ENCODE measurements at regions not wholly inside any gene's neighbourhood (a gene's known extent, or its start where the extent isn't known, plus 50 kb on each side); places are given as distances from the start of the nearest gene placed in this dataset.

DNA sequence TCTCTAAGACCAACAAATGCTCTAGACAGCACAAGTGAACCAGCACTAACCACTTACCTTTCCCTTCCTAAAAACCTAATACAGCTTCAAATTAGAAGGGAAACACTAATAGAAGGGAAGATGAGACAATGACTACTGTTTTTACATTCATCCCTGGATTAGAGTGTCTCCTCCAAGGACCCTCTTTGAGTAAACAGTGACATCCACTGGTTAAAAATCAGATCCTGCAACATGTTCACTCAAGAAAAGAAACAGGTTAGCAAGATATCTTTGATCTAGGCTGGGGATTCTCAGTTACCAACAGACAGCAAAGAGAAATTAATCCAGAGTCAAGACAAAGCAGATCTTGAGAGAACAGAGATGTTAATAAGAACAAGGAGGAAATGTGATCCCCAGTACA lies 177.7 kb upstream of the GHITM start:
- DNase-seq (ENCODE audit: low read depth) = no peak
- no peak overlapping the region for H3K4me3 ChIP-seq (ENCODE audit: low read depth, low read length)
- TF ChIP-seq, protein P1, sequence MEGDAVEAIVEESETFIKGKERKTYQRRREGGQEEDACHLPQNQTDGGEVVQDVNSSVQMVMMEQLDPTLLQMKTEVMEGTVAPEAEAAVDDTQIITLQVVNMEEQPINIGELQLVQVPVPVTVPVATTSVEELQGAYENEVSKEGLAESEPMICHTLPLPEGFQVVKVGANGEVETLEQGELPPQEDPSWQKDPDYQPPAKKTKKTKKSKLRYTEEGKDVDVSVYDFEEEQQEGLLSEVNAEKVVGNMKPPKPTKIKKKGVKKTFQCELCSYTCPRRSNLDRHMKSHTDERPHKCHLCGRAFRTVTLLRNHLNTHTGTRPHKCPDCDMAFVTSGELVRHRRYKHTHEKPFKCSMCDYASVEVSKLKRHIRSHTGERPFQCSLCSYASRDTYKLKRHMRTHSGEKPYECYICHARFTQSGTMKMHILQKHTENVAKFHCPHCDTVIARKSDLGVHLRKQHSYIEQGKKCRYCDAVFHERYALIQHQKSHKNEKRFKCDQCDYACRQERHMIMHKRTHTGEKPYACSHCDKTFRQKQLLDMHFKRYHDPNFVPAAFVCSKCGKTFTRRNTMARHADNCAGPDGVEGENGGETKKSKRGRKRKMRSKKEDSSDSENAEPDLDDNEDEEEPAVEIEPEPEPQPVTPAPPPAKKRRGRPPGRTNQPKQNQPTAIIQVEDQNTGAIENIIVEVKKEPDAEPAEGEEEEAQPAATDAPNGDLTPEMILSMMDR (IDR thresholded peaks at IDR 0.05; ENCODE audit: insufficient read depth, low read length, poor library complexity, severe bottlenecking) = no peak
- no peaks in the 10 kb centered on the region for H3K36me3 ChIP-seq (ENCODE audit: control insufficient read depth, insufficient read depth, low read length)
- H3K27me3 ChIP-seq (ENCODE audit: control insufficient read depth, insufficient read depth, low read length) = no peaks in the 10 kb centered on the region

DNA sequence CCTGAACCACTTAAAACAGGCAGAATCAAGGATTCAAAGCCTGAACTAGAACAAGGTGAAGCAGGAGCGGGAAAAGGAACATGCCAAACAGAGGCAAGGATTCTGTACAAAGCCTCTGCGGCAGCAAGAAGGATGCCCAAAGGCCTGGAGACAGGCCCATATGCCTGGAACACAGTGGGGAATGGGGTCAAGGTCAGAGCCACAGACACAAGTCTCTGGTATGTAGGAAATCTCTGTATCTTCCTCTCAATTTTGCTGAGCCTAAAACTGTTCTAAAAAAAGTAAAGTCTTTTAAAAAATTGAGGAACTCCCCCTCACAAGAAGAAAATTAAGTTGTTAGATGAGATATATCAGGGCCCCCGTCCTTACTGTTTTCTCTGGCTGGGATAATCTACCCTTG lies 175.9 kb upstream of the GHITM start:
- H3K27me3 ChIP-seq (ENCODE audit: control insufficient read depth, insufficient read depth, low read length) = no peaks in the 10 kb centered on the region
- no peak for DNase-seq (ENCODE audit: low read depth)
- TF ChIP-seq, protein P1 (IDR thresholded peaks at IDR 0.05; ENCODE audit: insufficient read depth, low read length, poor library complexity, severe bottlenecking) = no peak
- H3K36me3 ChIP-seq (ENCODE audit: control insufficient read depth, insufficient read depth, low read length) = no peaks in the 10 kb centered on the region
- H3K4me3 ChIP-seq (ENCODE audit: low read depth, low read length) = no peak overlapping the region

DNA sequence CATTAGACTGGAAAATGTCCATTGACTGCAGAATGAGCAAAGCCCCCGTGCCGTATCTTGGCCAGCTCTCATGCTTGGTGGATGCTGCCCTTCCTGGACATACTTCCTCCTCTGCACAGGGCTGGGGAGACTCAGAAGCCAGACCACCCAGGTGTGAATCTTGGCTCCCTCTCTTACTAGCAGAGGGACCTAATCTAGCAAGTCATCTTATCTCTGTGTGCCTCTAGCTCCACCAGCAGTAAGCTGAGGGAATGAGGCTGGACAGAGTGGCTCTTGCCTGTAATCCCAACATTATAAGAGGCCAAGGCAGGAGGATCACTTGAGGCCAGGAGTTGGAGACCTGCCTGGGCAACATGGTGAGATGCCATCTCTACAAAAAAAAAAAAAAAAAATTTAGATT lies 173.8 kb upstream of the GHITM start:
- Histone ChIP-seq H3K27me3 (ENCODE audit: control insufficient read depth, insufficient read depth, low read length) (no peaks in the 10 kb centered on the region), H3K4me3 (ENCODE audit: low read depth, low read length) (no peak overlapping the region), H3K36me3 (ENCODE audit: control insufficient read depth, insufficient read depth, low read length) (no peaks in the 10 kb centered on the region)
- TF ChIP-seq, protein P1 (IDR thresholded peaks at IDR 0.05; ENCODE audit: insufficient read depth, low read length, poor library complexity, severe bottlenecking) = no peak
- DNase-seq (ENCODE audit: low read depth) = no peak

DNA sequence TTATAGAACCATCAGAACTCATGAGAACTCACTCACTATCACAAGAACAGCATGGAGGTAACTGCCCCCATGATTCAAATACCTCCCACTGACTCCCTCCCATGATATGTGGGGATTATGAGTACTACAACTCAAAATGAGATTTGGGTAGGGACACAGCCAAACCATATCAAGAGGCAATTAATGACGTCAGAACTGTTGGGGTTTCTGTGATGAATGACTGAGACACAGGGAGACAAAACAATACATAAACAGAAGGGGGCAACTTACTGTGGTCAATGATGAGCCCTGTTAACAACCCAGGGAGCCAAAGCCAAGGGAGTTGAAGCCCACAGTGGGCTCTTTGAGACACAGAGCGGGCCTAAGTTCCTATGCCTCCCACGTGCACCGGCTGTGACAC lies 171.3 kb upstream of the GHITM start:
- H3K36me3 ChIP-seq (ENCODE audit: control insufficient read depth, insufficient read depth, low read length) = no peaks in the 10 kb centered on the region
- TF ChIP-seq, protein P1 (IDR thresholded peaks at IDR 0.05; ENCODE audit: insufficient read depth, low read length, poor library complexity, severe bottlenecking) = no peak
- no peak for DNase-seq (ENCODE audit: low read depth)
- no peaks in the 10 kb centered on the region for H3K27me3 ChIP-seq (ENCODE audit: control insufficient read depth, insufficient read depth, low read length)
- no peak overlapping the region for H3K4me3 ChIP-seq (ENCODE audit: low read depth, low read length)

DNA sequence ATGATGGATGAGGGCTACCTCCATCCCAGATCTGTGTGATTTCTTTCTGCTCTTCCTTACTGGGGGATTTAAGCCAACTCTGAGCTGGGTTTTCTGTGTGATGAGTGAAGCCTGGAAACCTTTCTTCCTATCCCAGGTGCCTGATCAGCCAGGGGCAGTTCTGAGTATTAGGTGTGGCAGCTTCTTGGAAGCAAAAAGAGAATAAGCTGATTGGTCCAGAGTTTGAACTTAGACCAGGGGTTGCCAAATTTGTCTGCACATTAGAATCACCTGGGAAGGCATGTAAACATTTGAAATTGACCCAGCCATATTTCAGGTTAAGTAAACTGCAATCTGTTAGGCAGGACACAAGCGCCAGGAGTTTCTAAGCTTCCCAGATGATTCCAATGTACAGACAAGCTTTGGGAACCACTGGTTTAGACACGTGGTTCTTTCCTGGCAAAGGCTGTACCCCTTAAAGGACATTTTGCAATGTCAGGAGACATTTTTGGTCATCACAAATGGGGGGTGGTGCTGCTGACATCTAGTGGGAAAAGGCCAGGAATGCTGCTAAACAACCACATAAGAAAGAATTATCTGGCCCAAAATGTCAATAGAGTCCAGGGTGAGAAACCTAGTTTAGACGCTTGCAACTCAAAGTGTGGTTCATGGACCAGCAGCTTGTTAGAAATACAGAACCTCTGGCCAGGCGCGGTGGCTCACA lies 160.5 kb upstream of the GHITM start:
- Histone ChIP-seq H3K4me3 (ENCODE audit: low read depth, low read length) (no peak overlapping the region), H3K27me3 (ENCODE audit: control insufficient read depth, insufficient read depth, low read length) (no peaks in the 10 kb centered on the region), H3K36me3 (ENCODE audit: control insufficient read depth, insufficient read depth, low read length) (no peaks in the 10 kb centered on the region)
- no peak for DNase-seq (ENCODE audit: low read depth)
- TF ChIP-seq, protein P1 (IDR thresholded peaks at IDR 0.05; ENCODE audit: insufficient read depth, low read length, poor library complexity, severe bottlenecking) = no peak

DNA sequence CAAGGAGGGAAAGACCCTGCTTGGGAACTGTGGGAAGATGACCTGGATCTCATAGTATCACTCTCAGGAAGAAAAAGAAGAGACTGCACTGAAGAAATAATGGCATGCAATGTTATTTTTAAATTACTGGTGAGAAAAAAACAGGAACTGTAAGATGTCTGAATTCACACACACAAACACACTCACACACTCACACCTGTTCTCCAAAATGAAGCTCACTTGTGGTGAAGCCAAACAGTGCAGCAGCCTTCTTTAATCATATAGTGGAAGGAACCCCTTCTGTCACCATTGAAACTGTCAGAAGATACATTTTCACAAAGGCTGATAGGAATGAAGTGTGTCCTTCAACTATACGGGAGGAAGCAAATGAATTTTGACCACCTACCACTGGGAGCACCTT lies 156.5 kb upstream of the GHITM start:
- no peaks in the 10 kb centered on the region for H3K27me3 ChIP-seq (ENCODE audit: control insufficient read depth, insufficient read depth, low read length)
- no peaks in the 10 kb centered on the region for H3K36me3 ChIP-seq (ENCODE audit: control insufficient read depth, insufficient read depth, low read length)
- TF ChIP-seq, protein P1 (IDR thresholded peaks at IDR 0.05; ENCODE audit: insufficient read depth, low read length, poor library complexity, severe bottlenecking) = no peak
- DNase-seq (ENCODE audit: low read depth) = no peak
- no peak overlapping the region for H3K4me3 ChIP-seq (ENCODE audit: low read depth, low read length)

Measured in kidney epithelial cell (primary cell).